ENCODE measurements at regions not wholly inside any gene's neighbourhood (a gene's known extent, or its start where the extent isn't known, plus 50 kb on each side); places are given as distances from the start of the nearest gene placed in this dataset.
A peak's percentile ranks its signal among the peaks of the same experiment; 100 is the strongest.

DNA sequence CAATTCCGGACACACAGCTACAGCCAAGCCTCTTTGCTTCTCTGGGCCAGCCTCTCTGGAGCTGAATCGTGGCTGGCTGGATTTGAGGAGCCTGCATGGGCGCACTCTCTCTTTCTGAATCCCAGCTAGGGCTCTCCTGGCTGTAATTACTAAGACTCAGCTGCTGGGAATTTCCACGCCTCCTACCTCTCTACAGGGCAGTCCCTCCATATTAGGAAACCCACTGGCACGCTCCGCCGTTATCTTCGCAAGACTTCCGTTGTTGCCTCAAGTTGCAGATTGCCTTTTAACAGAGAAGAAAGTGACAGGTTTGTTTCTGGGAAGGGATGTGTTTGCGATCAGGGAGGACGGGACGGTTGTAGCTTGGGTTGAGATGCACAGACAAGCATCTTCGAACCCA lies 188.4 kb upstream of the NLRP1 start:
- Histone ChIP-seq H3K56ac (ENCODE audit: insufficient read length, low read depth, low read length) (no peak overlapping the region), H3K9me3 (ENCODE audit: control insufficient read depth, low read depth, low read length) (no peaks in the 10 kb centered on the region), H3K27me3 (ENCODE audit: insufficient read depth, low read length) (no peaks in the 10 kb centered on the region), H2BK15ac (ENCODE audit: low read depth, low read length) (no peak overlapping the region), H3K18ac (ENCODE audit: insufficient read length, low read depth, low read length) (no peak overlapping the region), H2BK5ac (ENCODE audit: insufficient read length, low read length) (no peak overlapping the region), H2BK12ac (ENCODE audit: insufficient read length, low read depth, low read length) (no peak overlapping the region), H3K79me1 (ENCODE audit: insufficient read depth, low read depth, low read length, poor library complexity, severe bottlenecking) (no peaks in the 10 kb centered on the region), H3K14ac (ENCODE audit: insufficient read depth, low read length) (no peak overlapping the region), H3K79me2 (ENCODE audit: insufficient read depth, low read length) (no peaks in the 10 kb centered on the region), H3K4ac (ENCODE audit: low read depth, low read length) (no peak overlapping the region), H2AFZ (ENCODE audit: low read length) (no peak overlapping the region), H4K91ac (ENCODE audit: insufficient read length, low read depth, low read length) (no peak overlapping the region), H4K5ac (ENCODE audit: insufficient read length, low read depth, low read length) (no peak overlapping the region), H2AK5ac (ENCODE audit: insufficient read length, low read length) (no peak overlapping the region), H3T11ph (ENCODE audit: low read length) (no peak overlapping the region), H4K8ac (replicated peaks; ENCODE audit: insufficient read length, low read depth, low read length) (no peak overlapping the region), H3K4me1 (ENCODE audit: insufficient read depth, low read length) (no peaks in the 10 kb centered on the region; the same call in 1 of the 2 replicates), H3K23me2 (ENCODE audit: insufficient read length, low read depth, low read length, poor library complexity, severe bottlenecking) (no peaks in the 10 kb centered on the region), H4K20me1 (ENCODE audit: control insufficient read depth, insufficient read depth, insufficient read length) (no peaks in the 10 kb centered on the region), H3K4me2 (ENCODE audit: insufficient read depth, insufficient read length, low read length) (no peak overlapping the region), H3K23ac (ENCODE audit: insufficient read length, low read depth, low read length) (no peak overlapping the region), H3K9ac (ENCODE audit: extremely low read depth, insufficient read length, low read length) (no peak overlapping the region), H2BK20ac (ENCODE audit: low read depth, low read length, poor library complexity, severe bottlenecking) (no peak overlapping the region), H3K27ac (ENCODE audit: insufficient read length, low read depth, low read length) (no peak overlapping the region), H2BK120ac (ENCODE audit: low read depth, low read length, poor library complexity, severe bottlenecking) (no peak overlapping the region)
- TF ChIP-seq, protein P1, sequence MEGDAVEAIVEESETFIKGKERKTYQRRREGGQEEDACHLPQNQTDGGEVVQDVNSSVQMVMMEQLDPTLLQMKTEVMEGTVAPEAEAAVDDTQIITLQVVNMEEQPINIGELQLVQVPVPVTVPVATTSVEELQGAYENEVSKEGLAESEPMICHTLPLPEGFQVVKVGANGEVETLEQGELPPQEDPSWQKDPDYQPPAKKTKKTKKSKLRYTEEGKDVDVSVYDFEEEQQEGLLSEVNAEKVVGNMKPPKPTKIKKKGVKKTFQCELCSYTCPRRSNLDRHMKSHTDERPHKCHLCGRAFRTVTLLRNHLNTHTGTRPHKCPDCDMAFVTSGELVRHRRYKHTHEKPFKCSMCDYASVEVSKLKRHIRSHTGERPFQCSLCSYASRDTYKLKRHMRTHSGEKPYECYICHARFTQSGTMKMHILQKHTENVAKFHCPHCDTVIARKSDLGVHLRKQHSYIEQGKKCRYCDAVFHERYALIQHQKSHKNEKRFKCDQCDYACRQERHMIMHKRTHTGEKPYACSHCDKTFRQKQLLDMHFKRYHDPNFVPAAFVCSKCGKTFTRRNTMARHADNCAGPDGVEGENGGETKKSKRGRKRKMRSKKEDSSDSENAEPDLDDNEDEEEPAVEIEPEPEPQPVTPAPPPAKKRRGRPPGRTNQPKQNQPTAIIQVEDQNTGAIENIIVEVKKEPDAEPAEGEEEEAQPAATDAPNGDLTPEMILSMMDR (conservative IDR thresholded peaks at IDR 0.05): no peak
- Mint-ChIP-seq H3K4me3 (no peak overlapping the region), H3K4me1 (peaks cover 8 to 12% of the 10 kb centered on the region in 2 experiments; a peak in 3 of 4 replicates), H3K9me3 (peaks cover 0 to 2% of the 10 kb centered on the region in 2 experiments; a peak in 1 of 5 replicates), H3K36me3 (ENCODE audit: insufficient read depth in 1 of 3, low read depth in 3 of 3) (no peaks in the 10 kb centered on the region; a peak in 1 of 7 replicates), H3K27ac (peak overlapping the region in 1 of 3 experiments; percentile 75; a peak in 2 of 7 replicates), H3K27me3 (ENCODE audit: low read depth) (peaks cover 12% of the 10 kb centered on the region)
- WGBS (ENCODE audit: extremely low coverage, insufficient read length, low lambda C conversion rate): no CpG with 5 or more reads among the region's 13 CpGs
- DNase-seq: no peak
